ENCODE measurements at regions not wholly inside any gene's neighbourhood (a gene's known extent, or its start where the extent isn't known, plus 50 kb on each side); places are given as distances from the start of the nearest gene placed in this dataset.

- DNase-seq (ENCODE audit: low spot score) = no peak
Observed at GRCh38 chrX:124524852-124525251, 178.5 kb downstream of the SH2D1A start.

GRCh38 chrX:124529786-124530185 lies 183.4 kb downstream of the SH2D1A start:
- DNase-seq (ENCODE audit: low spot score) = no peak

GRCh38 chrX:124530803-124531202 lies 184.4 kb downstream of the SH2D1A start:
- DNase-seq (ENCODE audit: low spot score) = no peak

- no peak for DNase-seq (ENCODE audit: low spot score)
Observed at GRCh38 chrX:124534536-124534935, 188.2 kb downstream of the SH2D1A start.

- no peak for DNase-seq (ENCODE audit: low spot score)
Observed at GRCh38 chrX:124540474-124540873, 194.1 kb downstream of the SH2D1A start.

- no peak for DNase-seq (ENCODE audit: low spot score)
Observed at GRCh38 chrX:124548571-124548970, 202.2 kb downstream of the SH2D1A start.

- no peak for DNase-seq (ENCODE audit: low spot score)
Observed at GRCh38 chrX:124555036-124555595, 208.8 kb downstream of the SH2D1A start.

GRCh38 chrX:124557976-124558375 lies 211.6 kb downstream of the SH2D1A start:
- no peak for DNase-seq (ENCODE audit: low spot score)

- DNase-seq (ENCODE audit: low spot score) = no peak
Observed at GRCh38 chrX:124573468-124573867, 227.1 kb downstream of the SH2D1A start.

GRCh38 chrX:124592744-124593143 lies 246.4 kb downstream of the SH2D1A start:
- no peak for DNase-seq (ENCODE audit: low spot score)

- no peak for DNase-seq (ENCODE audit: low spot score)
Observed at GRCh38 chrX:124594017-124594651, 247.8 kb downstream of the SH2D1A start.

- no peak for DNase-seq (ENCODE audit: low spot score)
Observed at GRCh38 chrX:124605511-124605910, 259.1 kb downstream of the SH2D1A start.

GRCh38 chrX:124606724-124607123 lies 260.4 kb downstream of the SH2D1A start:
- no peak for DNase-seq (ENCODE audit: low spot score)

GRCh38 chrX:124619710-124620109 lies 273.3 kb downstream of the SH2D1A start:
- no peak for DNase-seq (ENCODE audit: low spot score)

GRCh38 chrX:124634363-124634762 lies 288.0 kb downstream of the SH2D1A start:
- no peak for DNase-seq (ENCODE audit: low spot score)

- no peak for DNase-seq (ENCODE audit: low spot score)
Observed at GRCh38 chrX:124641737-124642491, 295.6 kb downstream of the SH2D1A start.

- no peak for DNase-seq (ENCODE audit: low spot score)
Observed at GRCh38 chrX:124646403-124646802, 300.0 kb downstream of the SH2D1A start.

- no peak for DNase-seq (ENCODE audit: low spot score)
Observed at GRCh38 chrX:124651031-124651430, 304.7 kb downstream of the SH2D1A start.

GRCh38 chrX:124665621-124666400 lies 319.4 kb downstream of the SH2D1A start:
- no peak for DNase-seq (ENCODE audit: low spot score)

GRCh38 chrX:124679199-124679598 lies 332.8 kb downstream of the SH2D1A start:
- no peak for DNase-seq (ENCODE audit: low spot score)

GRCh38 chrX:124680287-124680686 lies 333.9 kb downstream of the SH2D1A start:
- no peak for DNase-seq (ENCODE audit: low spot score)

GRCh38 chrX:124690495-124690894 lies 344.1 kb downstream of the SH2D1A start:
- no peak for DNase-seq (ENCODE audit: low spot score)

Data from HT-29 (cell line).